ENCODE measurements at regions not wholly inside any gene's neighbourhood (a gene's known extent, or its start where the extent isn't known, plus 50 kb on each side); places are given as distances from the start of the nearest gene placed in this dataset.
"Not testable (repeated sequence)": the region's sequence is repeated elsewhere in the genome, so short reads cannot be mapped to it uniquely, and the experiment has no call there.

DNA sequence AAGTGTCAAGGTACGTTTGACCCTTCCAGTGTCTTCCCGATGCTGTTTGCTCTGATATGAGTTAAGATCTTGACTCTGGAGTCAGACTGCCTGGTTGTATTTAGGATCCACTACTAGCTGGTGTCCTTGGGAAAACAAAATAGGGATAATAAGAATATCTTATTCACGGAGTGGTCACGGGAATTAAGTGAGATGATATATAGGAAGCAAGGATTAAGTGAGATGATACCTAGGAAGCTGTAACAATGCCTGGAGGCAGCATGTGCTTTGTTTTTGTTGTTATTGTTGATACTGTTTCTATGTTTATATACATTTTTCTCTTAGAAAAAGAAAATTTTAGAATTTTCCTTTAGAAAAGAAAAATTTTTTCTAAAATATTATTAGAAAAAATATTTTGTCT, 87.0 kb downstream of the LYZL1 start:
- Histone ChIP-seq H3K27me3 (no peaks in the 10 kb centered on the region), H3K27ac (no peak overlapping the region), H3K9me3 (no peaks in the 10 kb centered on the region), H3K4me3 (no peak overlapping the region), H3K36me3 (ENCODE audit: low read depth, missing control alignments) (no peaks in the 10 kb centered on the region), H3K4me1 (no peaks in the 10 kb centered on the region)
- no peak for DNase-seq
- WGBS, 2 donors: 84 to 92% methylated on average over 4 of the region's 4 CpGs
- TF ChIP-seq CTCF (IDR thresholded peaks at IDR 0.05): no peak
- TF ChIP-seq POLR2A (IDR thresholded peaks at IDR 0.05): no peak
- intact Hi-C loops (cut with DNase I; ENCODE audit: low total_unique reads): no loop called here

DNA sequence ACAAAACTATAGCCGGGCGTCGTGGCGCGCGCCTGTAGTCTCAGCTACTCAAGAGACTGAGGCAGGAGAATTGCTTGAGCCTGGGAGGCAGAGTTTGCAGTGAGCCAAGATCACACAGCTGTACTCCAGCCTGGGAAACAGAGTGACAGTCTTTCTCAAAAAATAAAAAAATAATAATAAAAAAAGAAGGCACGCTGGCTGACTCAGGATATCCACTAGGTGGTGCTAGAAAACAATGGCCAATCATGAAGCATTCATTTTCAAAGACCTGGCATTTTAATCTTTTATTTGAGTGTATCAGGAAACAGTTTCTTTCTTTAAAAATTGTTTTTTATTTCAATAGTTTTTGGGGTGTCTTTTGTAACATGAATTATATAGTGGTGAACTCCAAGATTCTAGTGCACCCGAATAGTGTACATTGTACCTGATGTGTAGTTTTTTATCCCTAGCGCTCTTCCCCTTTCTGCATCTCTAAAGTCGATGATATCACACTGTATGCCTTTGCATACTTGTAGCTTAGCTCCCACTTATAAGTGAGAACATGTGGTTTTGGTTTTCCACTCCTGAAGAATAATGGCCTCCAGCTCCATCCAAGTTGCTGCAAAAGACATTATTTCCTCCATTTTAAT, 88.6 kb downstream of the LYZL1 start:
- intact Hi-C loops (cut with DNase I; ENCODE audit: low total_unique reads): no loop called here
- Histone ChIP-seq H3K4me1 (no peaks in the 10 kb centered on the region), H3K36me3 (ENCODE audit: low read depth, missing control alignments) (no peaks in the 10 kb centered on the region), H3K4me3 (no peak overlapping the region), H3K9me3 (no peaks in the 10 kb centered on the region), H3K27ac (no peak overlapping the region), H3K27me3 (no peaks in the 10 kb centered on the region)
- TF ChIP-seq POLR2A (IDR thresholded peaks at IDR 0.05): no peak
- peak; percentile 34 to 83 (median 71) for TF ChIP-seq CTCF (IDR thresholded peaks at IDR 0.05)
- no peak for DNase-seq
- 64 to 67% methylated on average over 9 to 10 of the region's 10 CpGs for WGBS, 2 donors

DNA sequence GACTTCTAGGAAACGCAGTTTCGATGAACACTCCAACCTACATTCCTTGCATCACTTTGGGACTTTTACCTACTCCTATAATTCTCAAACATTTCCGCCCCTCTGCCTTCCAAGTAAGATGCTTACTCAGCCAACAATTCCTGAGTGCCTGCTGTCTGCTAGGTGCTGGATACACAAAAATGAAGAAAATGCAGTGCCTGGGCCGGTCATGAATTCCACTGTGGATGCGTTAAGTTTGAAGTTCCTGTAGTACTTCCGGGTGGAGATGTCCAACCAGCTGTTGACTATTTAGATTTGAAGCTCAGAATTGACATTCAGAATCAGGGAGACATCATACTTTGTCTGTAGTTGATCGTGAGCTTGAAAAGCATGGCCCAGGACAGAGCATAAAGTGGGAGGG, 89.2 kb downstream of the LYZL1 start:
- H3K4me3 ChIP-seq: no peak overlapping the region
- H3K36me3 ChIP-seq (ENCODE audit: low read depth, missing control alignments): no peaks in the 10 kb centered on the region
- H3K9me3 ChIP-seq: no peaks in the 10 kb centered on the region
- H3K27me3 ChIP-seq: no peaks in the 10 kb centered on the region
- TF ChIP-seq POLR2A (IDR thresholded peaks at IDR 0.05): no peak
- TF ChIP-seq CTCF (IDR thresholded peaks at IDR 0.05): no peak
- no peaks in the 10 kb centered on the region for H3K4me1 ChIP-seq
- intact Hi-C loops (cut with DNase I; ENCODE audit: low total_unique reads): no loop called here
- WGBS, 2 donors: 60 to 76% methylated on average over 7 of the region's 7 CpGs
- no peak overlapping the region for H3K27ac ChIP-seq
- DNase-seq: no peak

DNA sequence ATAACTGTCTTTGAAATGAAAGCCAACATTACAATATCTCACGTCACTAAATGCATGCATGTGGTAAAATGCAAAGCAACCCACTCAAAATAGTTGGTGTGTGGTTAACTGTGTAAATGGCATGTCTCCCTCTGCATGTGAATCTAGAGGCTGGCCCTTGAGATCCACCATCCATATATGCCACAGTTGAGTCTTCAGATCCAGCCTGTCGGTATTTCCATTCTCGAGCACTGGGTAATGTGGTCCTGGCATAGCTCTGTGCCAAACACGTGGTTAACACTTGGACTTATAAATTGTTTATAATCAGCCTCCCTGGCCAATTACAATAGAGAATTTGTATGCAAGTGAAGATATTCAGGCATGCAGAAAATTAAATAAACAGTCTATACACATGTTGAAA, 90.3 kb downstream of the LYZL1 start:
- intact Hi-C loops (cut with DNase I; ENCODE audit: low total_unique reads): no loop called here
- no peaks in the 10 kb centered on the region for H3K36me3 ChIP-seq (ENCODE audit: low read depth, missing control alignments)
- DNase-seq: no peak
- H3K4me1 ChIP-seq: no peaks in the 10 kb centered on the region
- 86 to 90% methylated on average over 4 of the region's 4 CpGs for WGBS, 2 donors
- no peaks in the 10 kb centered on the region for H3K9me3 ChIP-seq
- H3K4me3 ChIP-seq: no peak overlapping the region
- TF ChIP-seq POLR2A (IDR thresholded peaks at IDR 0.05): no peak
- no peak for TF ChIP-seq CTCF (IDR thresholded peaks at IDR 0.05)
- H3K27ac ChIP-seq: no peak overlapping the region
- H3K27me3 ChIP-seq: no peaks in the 10 kb centered on the region

DNA sequence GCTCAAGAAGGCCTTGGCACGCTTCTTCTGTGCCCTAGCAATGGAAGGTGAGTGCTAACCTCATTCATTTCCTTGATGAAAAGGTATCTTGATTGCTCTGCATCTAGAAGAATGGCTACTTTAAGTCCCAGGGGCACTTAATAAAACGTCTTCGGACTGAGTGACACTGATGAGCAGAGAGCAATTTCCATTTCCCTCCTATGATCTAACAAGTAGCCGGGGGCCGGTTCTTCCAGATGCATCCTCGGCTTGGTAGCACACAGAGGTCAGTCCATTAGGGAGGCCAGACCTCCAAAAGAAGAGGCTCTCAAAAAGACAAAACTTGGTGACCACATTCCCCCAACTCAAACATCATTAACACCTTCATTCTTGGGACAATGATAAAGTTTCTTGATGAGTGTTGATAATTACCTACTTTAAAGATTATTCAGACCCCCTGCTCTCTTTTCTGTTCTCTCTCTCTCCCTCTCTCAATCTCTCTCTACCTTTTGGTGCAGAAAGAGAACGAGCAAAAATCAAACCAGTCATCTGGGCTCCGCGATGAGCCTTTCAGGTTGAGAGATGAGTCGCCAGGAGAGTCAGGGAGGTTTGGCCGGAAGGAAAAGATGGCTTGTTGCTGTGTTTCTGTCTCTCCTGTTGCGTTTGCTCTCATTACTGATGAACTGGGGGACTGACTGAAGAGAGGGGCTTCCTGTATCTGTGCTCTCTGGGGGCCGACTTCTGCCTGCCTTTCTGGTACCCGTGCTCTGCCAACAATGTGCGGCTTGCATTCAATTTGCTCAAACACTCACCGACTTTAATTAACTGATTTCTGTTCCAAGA, 91.1 kb downstream of the LYZL1 start:
- H3K27me3 ChIP-seq; H3K9me3 ChIP-seq; DNase-seq; H3K4me1 ChIP-seq; H3K36me3 ChIP-seq (ENCODE audit: low read depth, missing control alignments); H3K4me3 ChIP-seq; intact Hi-C loops (cut with DNase I; ENCODE audit: low total_unique reads); H3K27ac ChIP-seq: not testable (repeated sequence)
- WGBS, 2 donors: 81 to 91% methylated on average over 16 of the region's 16 CpGs

DNA sequence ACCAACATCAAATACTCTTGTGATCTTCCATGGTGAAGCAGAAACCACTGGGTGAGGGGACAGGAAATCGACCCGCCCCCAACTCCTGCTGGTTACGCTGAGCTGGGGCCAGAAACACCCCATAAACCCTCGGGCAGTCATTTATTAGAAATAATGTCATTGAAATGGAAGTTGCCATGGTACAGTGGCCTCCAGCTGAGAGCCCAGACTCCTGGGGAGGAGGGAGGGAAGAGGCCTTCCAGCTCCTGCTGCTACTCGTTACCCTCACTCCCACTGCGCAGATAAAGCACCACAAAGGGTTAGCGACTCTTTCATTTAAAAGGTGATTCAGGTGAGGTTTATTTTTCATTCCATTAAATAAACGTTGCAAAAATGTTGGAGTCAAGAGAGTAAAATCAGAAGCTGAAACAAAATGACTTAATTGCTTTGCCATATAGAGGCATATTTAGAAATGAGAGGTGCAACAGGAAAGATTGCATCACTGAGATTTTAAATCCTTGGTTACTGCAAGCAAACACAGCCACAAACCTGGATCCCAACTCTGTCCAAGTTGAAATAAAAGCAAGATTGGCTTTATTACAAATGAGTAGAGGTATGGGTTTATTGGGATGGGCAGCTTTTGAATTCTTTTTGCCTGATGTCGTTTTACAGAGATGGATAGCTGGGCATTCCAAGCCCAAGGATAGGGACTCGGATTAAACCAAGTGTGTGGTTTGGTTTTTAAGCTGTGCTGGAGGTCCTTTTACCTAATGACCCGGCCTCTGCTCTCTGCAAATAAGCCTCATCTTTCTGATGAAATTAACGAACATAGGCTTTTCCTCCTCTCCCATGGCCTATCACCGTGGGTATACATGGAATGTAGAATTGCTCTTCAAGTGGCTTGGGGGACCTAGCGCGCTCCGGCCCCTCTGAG, 92.0 kb downstream of the LYZL1 start:
- DNase-seq; intact Hi-C loops (cut with DNase I; ENCODE audit: low total_unique reads); H3K9me3 ChIP-seq; H3K36me3 ChIP-seq (ENCODE audit: low read depth, missing control alignments); H3K4me1 ChIP-seq; H3K27ac ChIP-seq; H3K4me3 ChIP-seq; H3K27me3 ChIP-seq: not testable (repeated sequence)
- 77 to 83% methylated on average over 16 of the region's 16 CpGs for WGBS, 2 donors
